Activated CD8-positive, alpha-beta T cell treated with anti-CD3 and anti-CD28 coated beads, Interleukin-2, amount 10 ng/mL, durations not matched to agents 7 days and 5 days (primary cell): ENCODE measurements at regions not wholly inside any gene's neighbourhood (a gene's known extent, or its start where the extent isn't known, plus 50 kb on each side); places are given as distances from the start of the nearest gene placed in this dataset.

Experiments
- ATAC-seq: fragments of 150-1000 bp; cut with Tn5 transposase; one replicate; pipeline ENCODE4 v1.10.0; 2021; ENCODE audit warnings: moderate library complexity
- CTCF ChIA-PET: fragments of 350-600 bp; sonication (Branson Sonifier 250); formaldehyde crosslinking; loops from one replicate; lab custom pipeline; 2021; ENCODE audit warnings: antibody characterized with exemption; lab: Charles Lee
- POLR2A ChIA-PET: fragments of 350-600 bp; sonication (Branson Sonifier 250); formaldehyde crosslinking; loops from one replicate; lab custom pipeline; 2021; ENCODE audit warnings: antibody characterized with exemption; lab: Charles Lee
- DNase-seq: peaks from one replicate; pipeline ENCODE4 v3.0.0-alpha.2; 2020
- H3K27ac Mint-ChIP-seq: one replicate; pipeline ENCODE4 v1.8.0; 2021; ENCODE audit warnings: mild to moderate bottlenecking, mixed read lengths
- H3K27me3 Mint-ChIP-seq: one replicate; pipeline ENCODE4 v1.8.0; 2021; ENCODE audit warnings: low read depth, mixed read lengths
- H3K36me3 Mint-ChIP-seq: one replicate; pipeline ENCODE4 v1.8.0; 2021; ENCODE audit warnings: low read depth, mixed read lengths
- H3K4me1 Mint-ChIP-seq: one replicate; pipeline ENCODE4 v1.8.0; 2021; ENCODE audit warnings: low read depth, mixed read lengths
- H3K4me3 Mint-ChIP-seq: one replicate; pipeline ENCODE4 v1.8.0; 2021; ENCODE audit warnings: mild to moderate bottlenecking, mixed read lengths
- H3K9me3 Mint-ChIP-seq: one replicate; pipeline ENCODE4 v1.8.0; 2022; ENCODE audit warnings: mixed read lengths; ENCODE audit not compliant: insufficient read depth

- Mint-ChIP-seq H3K9me3 (peaks cover 13% of the 10 kb centered on the region), H3K27me3 (no peaks in the 10 kb centered on the region), H3K36me3 (no peaks in the 10 kb centered on the region), H3K4me1 (no peaks in the 10 kb centered on the region), H3K4me3 (no peak overlapping the region), H3K27ac (no peak overlapping the region)
- POLR2A ChIA-PET, result no interaction called here
- DNase-seq (no peak), ATAC-seq (no peak)
- CTCF ChIA-PET, result no interaction called here
Observed at GRCh38 chr3:69590111-69590510, 149.2 kb upstream of the MITF start.

- ATAC-seq, result no peak
- Mint-ChIP-seq H3K36me3 (no peaks in the 10 kb centered on the region), H3K4me3 (no peak overlapping the region), H3K27me3 (no peaks in the 10 kb centered on the region), H3K27ac (no peak overlapping the region), H3K9me3 (peaks cover 13% of the 10 kb centered on the region), H3K4me1 (no peaks in the 10 kb centered on the region)
- no peak for DNase-seq
- ChIA-PET CTCF (no interaction called here), POLR2A (no interaction called here)
Observed at GRCh38 chr3:69588170-69588569, 151.1 kb upstream of the MITF start.

- no peaks in the 10 kb centered on the region for H3K27me3 Mint-ChIP-seq
- no peak overlapping the region for H3K4me3 Mint-ChIP-seq
- CTCF ChIA-PET, result no interaction called here
- no peaks in the 10 kb centered on the region for H3K4me1 Mint-ChIP-seq
- ATAC-seq (no peak), DNase-seq (no peak)
- H3K27ac Mint-ChIP-seq, result no peak overlapping the region
- POLR2A ChIA-PET, result no interaction called here
- H3K36me3 Mint-ChIP-seq, result no peaks in the 10 kb centered on the region
- H3K9me3 Mint-ChIP-seq, result peaks cover 13% of the 10 kb centered on the region
Observed at GRCh38 chr3:69585472-69585871, 153.8 kb upstream of the MITF start.

- DNase-seq (no peak), ATAC-seq (no peak)
- Mint-ChIP-seq H3K9me3 (peaks cover 11% of the 10 kb centered on the region), H3K36me3 (no peaks in the 10 kb centered on the region), H3K27me3 (no peaks in the 10 kb centered on the region), H3K4me3 (no peak overlapping the region), H3K27ac (no peak overlapping the region), H3K4me1 (no peaks in the 10 kb centered on the region)
- ChIA-PET CTCF (no interaction called here), POLR2A (no interaction called here)
Observed at GRCh38 chr3:69582044-69582443, 157.2 kb upstream of the MITF start.

GRCh38 chr3:69579306-69580041 is 159.8 kb upstream of the MITF start:
- ATAC-seq (no peak), DNase-seq (no peak)
- H3K4me3 Mint-ChIP-seq, result no peak overlapping the region
- H3K27me3 Mint-ChIP-seq, result no peaks in the 10 kb centered on the region
- no peaks in the 10 kb centered on the region for H3K36me3 Mint-ChIP-seq
- peaks cover 4% of the 10 kb centered on the region for H3K9me3 Mint-ChIP-seq
- POLR2A ChIA-PET, result no interaction called here
- H3K4me1 Mint-ChIP-seq, result no peaks in the 10 kb centered on the region
- no peak overlapping the region for H3K27ac Mint-ChIP-seq
- CTCF ChIA-PET, result no interaction called here

GRCh38 chr3:69569520-69569919 is 169.7 kb upstream of the MITF start:
- H3K27me3 Mint-ChIP-seq, result no peaks in the 10 kb centered on the region

GRCh38 chr3:69568951-69569350 is 170.3 kb upstream of the MITF start:
- ATAC-seq (no peak), DNase-seq (no peak)
- Mint-ChIP-seq H3K4me1 (no peaks in the 10 kb centered on the region), H3K4me3 (no peak overlapping the region), H3K36me3 (no peaks in the 10 kb centered on the region), H3K27me3 (no peaks in the 10 kb centered on the region), H3K27ac (no peak overlapping the region), H3K9me3 (no peaks in the 10 kb centered on the region)
- CTCF ChIA-PET, result no interaction called here
- POLR2A ChIA-PET, result no interaction called here

More at GRCh38 chr3:69569520-69569919, 169.7 kb upstream of the MITF start:
- Mint-ChIP-seq H3K4me3 (no peak overlapping the region), H3K27ac (no peak overlapping the region), H3K36me3 (no peaks in the 10 kb centered on the region), H3K9me3 (no peaks in the 10 kb centered on the region), H3K4me1 (no peaks in the 10 kb centered on the region)
- ATAC-seq (no peak), DNase-seq (no peak)
- POLR2A ChIA-PET, result no interaction called here
- CTCF ChIA-PET, result no interaction called here

- DNase-seq (no peak), ATAC-seq (no peak)
- Mint-ChIP-seq H3K4me1 (no peaks in the 10 kb centered on the region), H3K36me3 (no peaks in the 10 kb centered on the region), H3K9me3 (no peaks in the 10 kb centered on the region), H3K27ac (no peak overlapping the region), H3K4me3 (no peak overlapping the region), H3K27me3 (no peaks in the 10 kb centered on the region)
- POLR2A ChIA-PET, result no interaction called here
- CTCF ChIA-PET, result no interaction called here
Observed at GRCh38 chr3:69568458-69568857, 170.8 kb upstream of the MITF start.

GRCh38 chr3:69567710-69568052 is 171.6 kb upstream of the MITF start:
- H3K27me3 Mint-ChIP-seq, result no peaks in the 10 kb centered on the region
- ATAC-seq (no peak), DNase-seq (no peak)
- H3K27ac Mint-ChIP-seq, result no peak overlapping the region
- POLR2A ChIA-PET, result no interaction called here
- no peaks in the 10 kb centered on the region for H3K36me3 Mint-ChIP-seq
- no peak overlapping the region for H3K4me3 Mint-ChIP-seq
- CTCF ChIA-PET, result no interaction called here
- no peaks in the 10 kb centered on the region for H3K9me3 Mint-ChIP-seq
- H3K4me1 Mint-ChIP-seq, result no peaks in the 10 kb centered on the region

GRCh38 chr3:69567023-69567709 is 172.1 kb upstream of the MITF start:
- Mint-ChIP-seq H3K27me3 (no peaks in the 10 kb centered on the region), H3K36me3 (no peaks in the 10 kb centered on the region), H3K27ac (no peak overlapping the region), H3K4me1 (no peaks in the 10 kb centered on the region), H3K4me3 (no peak overlapping the region), H3K9me3 (no peaks in the 10 kb centered on the region)
- no peak for DNase-seq
- ATAC-seq, result no peak
- ChIA-PET CTCF (no interaction called here), POLR2A (no interaction called here)

- H3K9me3 Mint-ChIP-seq, result no peaks in the 10 kb centered on the region
- ATAC-seq (no peak), DNase-seq (no peak)
- H3K27me3 Mint-ChIP-seq, result no peaks in the 10 kb centered on the region
- CTCF ChIA-PET, result no interaction called here
- no peak overlapping the region for H3K27ac Mint-ChIP-seq
- H3K4me3 Mint-ChIP-seq, result no peak overlapping the region
- no peaks in the 10 kb centered on the region for H3K36me3 Mint-ChIP-seq
- H3K4me1 Mint-ChIP-seq, result no peaks in the 10 kb centered on the region
- POLR2A ChIA-PET, result no interaction called here
Observed at GRCh38 chr3:69566275-69566674, 173.0 kb upstream of the MITF start.

GRCh38 chr3:69565316-69565715 is 173.9 kb upstream of the MITF start:
- Mint-ChIP-seq H3K4me1 (no peaks in the 10 kb centered on the region), H3K27ac (no peak overlapping the region), H3K27me3 (no peaks in the 10 kb centered on the region), H3K9me3 (no peaks in the 10 kb centered on the region), H3K4me3 (no peak overlapping the region), H3K36me3 (no peaks in the 10 kb centered on the region)
- ChIA-PET POLR2A (no interaction called here), CTCF (no interaction called here)
- DNase-seq, result no peak
- no peak for ATAC-seq
